ENCODE measurements at regions not wholly inside any gene's neighbourhood (a gene's known extent, or its start where the extent isn't known, plus 50 kb on each side); places are given as distances from the start of the nearest gene placed in this dataset.

GRCh38 chr18:67977067-67977616, 460.6 kb upstream of the DSEL start:
- no peaks in the 10 kb centered on the region for H3K27me3 ChIP-seq (replicated peaks; ENCODE audit: control insufficient read depth, insufficient read depth, low read length)
- DNase-seq (ENCODE audit: extremely low read depth, insufficient read length) = no peak
- no peak overlapping the region for H3K4me3 ChIP-seq (replicated peaks; ENCODE audit: low read depth, low read length)
- TF ChIP-seq CTCF (IDR thresholded peaks at IDR 0.05; ENCODE audit: insufficient read depth, low read length, poor library complexity, severe bottlenecking) = no peak
- H3K36me3 ChIP-seq (ENCODE audit: control insufficient read depth, insufficient read depth, low read length) = no peaks in the 10 kb centered on the region

GRCh38 chr18:67973916-67974315, 457.4 kb upstream of the DSEL start:
- H3K27me3 ChIP-seq (replicated peaks; ENCODE audit: control insufficient read depth, insufficient read depth, low read length) = no peaks in the 10 kb centered on the region
- DNase-seq (ENCODE audit: extremely low read depth, insufficient read length) = no peak
- TF ChIP-seq CTCF (IDR thresholded peaks at IDR 0.05; ENCODE audit: insufficient read depth, low read length, poor library complexity, severe bottlenecking) = no peak
- no peaks in the 10 kb centered on the region for H3K36me3 ChIP-seq (ENCODE audit: control insufficient read depth, insufficient read depth, low read length)
- no peak overlapping the region for H3K4me3 ChIP-seq (replicated peaks; ENCODE audit: low read depth, low read length)

DNA sequence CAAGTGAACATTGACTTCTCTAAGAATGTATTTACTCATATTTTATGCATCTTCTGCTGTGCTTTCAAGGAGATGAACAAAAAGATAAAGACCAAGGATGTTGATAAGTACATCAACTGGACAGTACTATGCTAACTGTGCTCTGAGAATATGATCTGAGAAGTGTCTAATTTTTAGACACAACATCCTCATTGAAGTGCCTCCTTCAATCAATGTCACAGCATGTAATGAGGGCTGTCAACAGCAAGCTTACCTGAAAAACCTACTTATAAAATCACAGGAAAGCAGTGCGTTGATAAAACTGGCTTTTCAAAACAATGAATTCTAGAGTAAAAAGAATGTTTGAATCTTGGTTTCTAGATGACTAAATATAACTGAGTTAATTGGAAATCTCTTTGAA, 452.9 kb upstream of the DSEL start:
- Histone ChIP-seq H3K27me3 (replicated peaks; ENCODE audit: control insufficient read depth, insufficient read depth, low read length) (no peaks in the 10 kb centered on the region), H3K36me3 (ENCODE audit: control insufficient read depth, insufficient read depth, low read length) (no peaks in the 10 kb centered on the region), H3K4me3 (replicated peaks; ENCODE audit: low read depth, low read length) (no peak overlapping the region)
- no peak for DNase-seq (ENCODE audit: extremely low read depth, insufficient read length)
- no peak for TF ChIP-seq CTCF (IDR thresholded peaks at IDR 0.05; ENCODE audit: insufficient read depth, low read length, poor library complexity, severe bottlenecking)

GRCh38 chr18:67966224-67966623, 449.7 kb upstream of the DSEL start:
- Histone ChIP-seq H3K4me3 (replicated peaks; ENCODE audit: low read depth, low read length) (no peak overlapping the region), H3K27me3 (replicated peaks; ENCODE audit: control insufficient read depth, insufficient read depth, low read length) (no peaks in the 10 kb centered on the region), H3K36me3 (ENCODE audit: control insufficient read depth, insufficient read depth, low read length) (no peaks in the 10 kb centered on the region)
- TF ChIP-seq CTCF (IDR thresholded peaks at IDR 0.05; ENCODE audit: insufficient read depth, low read length, poor library complexity, severe bottlenecking) = no peak
- no peak for DNase-seq (ENCODE audit: extremely low read depth, insufficient read length)

DNA sequence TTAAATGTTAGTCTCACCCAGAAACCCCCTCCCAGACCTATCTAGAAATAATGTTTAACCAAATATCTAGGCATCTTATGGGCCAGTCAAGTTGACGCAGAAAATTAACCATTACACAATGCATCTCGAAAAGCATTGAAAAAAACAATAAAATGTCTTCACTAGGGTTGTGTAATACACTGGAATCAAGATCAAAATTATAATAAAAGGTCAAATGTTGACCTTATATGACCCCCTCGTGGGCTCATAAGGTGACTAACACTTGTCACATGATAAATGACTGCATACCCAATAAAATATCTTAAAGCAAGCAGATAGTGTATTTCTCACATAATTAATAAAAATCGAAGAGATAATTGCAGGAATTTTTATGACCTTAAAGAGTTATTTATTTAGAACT, 447.9 kb upstream of the DSEL start:
- no peaks in the 10 kb centered on the region for H3K36me3 ChIP-seq (ENCODE audit: control insufficient read depth, insufficient read depth, low read length)
- TF ChIP-seq CTCF (IDR thresholded peaks at IDR 0.05; ENCODE audit: insufficient read depth, low read length, poor library complexity, severe bottlenecking) = no peak

More for the DNA sequence above, 447.9 kb upstream of the DSEL start:
- Histone ChIP-seq H3K4me3 (replicated peaks; ENCODE audit: low read depth, low read length) (no peak overlapping the region), H3K27me3 (replicated peaks; ENCODE audit: control insufficient read depth, insufficient read depth, low read length) (no peaks in the 10 kb centered on the region)
- DNase-seq (ENCODE audit: extremely low read depth, insufficient read length) = no peak

Data from GM06990 (cell line).